HT1080 (cell line): ENCODE measurements at regions not wholly inside any gene's neighbourhood (a gene's known extent, or its start where the extent isn't known, plus 50 kb on each side); places are given as distances from the start of the nearest gene placed in this dataset.
"Not testable (repeated sequence)": the region's sequence is repeated elsewhere in the genome, so short reads cannot be mapped to it uniquely, and the experiment has no call there.

Experiments
- DNase-seq: peaks from one replicate; pipeline ENCODE4 v3.0.0-alpha.2; 2015; ENCODE audit warnings: low read depth

DNA sequence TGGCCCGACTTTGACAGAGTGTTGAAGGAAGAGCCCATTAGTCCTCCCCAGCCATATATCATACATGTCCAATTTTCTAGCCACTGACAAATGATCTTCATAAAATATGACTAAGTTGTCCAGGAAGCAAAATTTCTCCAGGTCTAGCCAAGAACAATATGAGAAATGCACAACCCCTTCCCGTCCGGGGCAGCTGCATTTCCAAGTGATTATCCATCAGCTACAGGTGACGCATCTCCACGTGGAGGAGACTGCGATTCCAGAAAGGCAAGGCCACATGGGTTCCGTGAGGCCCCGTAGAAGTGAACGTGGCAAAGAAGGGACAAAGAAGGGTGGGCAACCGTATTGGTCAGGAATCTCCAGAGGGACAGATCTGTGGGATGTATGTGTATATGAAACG lies 118.6 kb downstream of the ATP6V0E2 start:
- DNase-seq = peak; percentile 49

DNA sequence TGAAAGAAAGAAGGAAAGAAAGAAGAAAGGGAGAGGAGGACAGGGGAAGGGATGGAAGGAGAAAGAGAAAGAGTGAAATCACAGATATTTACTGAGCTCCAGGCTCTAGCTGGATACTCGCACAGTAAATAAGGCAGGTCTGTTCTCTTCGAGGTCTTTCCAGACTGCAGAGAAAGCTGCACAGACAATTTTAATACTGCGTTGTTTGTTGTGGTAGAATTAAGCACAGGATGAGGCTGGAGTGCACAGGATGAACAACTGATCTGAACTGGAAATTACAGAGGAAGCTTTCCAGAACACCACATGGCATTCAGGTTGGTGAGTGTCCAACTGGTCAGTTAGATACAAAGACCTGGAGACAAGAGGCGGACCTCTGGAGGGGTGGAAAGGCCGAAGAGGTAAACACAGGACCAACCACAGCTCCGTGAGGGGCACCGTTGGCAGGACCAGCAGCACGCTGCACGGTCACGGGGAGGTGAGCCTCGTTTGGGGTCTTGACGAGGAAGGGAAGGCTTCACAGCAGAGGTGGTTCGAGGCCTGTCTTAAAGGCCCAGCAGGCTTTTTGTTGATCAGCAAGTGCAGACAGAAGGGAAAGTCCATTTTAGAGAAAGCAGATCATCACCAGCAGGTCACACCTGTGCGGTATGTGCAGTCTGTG lies 121.7 kb downstream of the ATP6V0E2 start:
- DNase-seq = not testable (repeated sequence)

GRCh38 chr7:150000780-150001599 lies 127.2 kb downstream of the ATP6V0E2 start:
- DNase-seq = not testable (repeated sequence)

- no peak for DNase-seq
Measured at GRCh38 chr7:150003304-150003810, 129.6 kb downstream of the ATP6V0E2 start.

- DNase-seq = not testable (repeated sequence)
Measured at GRCh38 chr7:150003973-150004372, 130.2 kb downstream of the ATP6V0E2 start.

DNA sequence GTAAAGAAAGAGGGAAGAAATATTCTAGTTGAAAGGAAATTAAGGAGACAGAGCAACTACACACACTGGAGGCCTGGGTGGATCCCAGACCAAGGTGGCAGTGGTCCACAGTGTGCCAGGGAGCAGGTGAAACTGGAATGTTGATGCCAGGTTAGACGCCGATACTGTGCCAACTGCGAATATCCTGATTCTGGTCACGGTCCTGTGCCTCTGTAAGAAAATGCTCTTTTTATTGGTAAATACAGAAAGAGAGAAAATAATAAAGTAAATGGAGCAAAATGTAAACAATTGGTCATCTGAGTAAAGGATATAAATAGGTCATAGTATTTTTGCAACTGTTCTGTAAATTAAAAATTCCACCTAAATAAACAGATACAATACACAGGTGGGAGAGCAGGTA lies 131.1 kb downstream of the ATP6V0E2 start:
- DNase-seq = not testable (repeated sequence)

GRCh38 chr7:150009620-150010303 lies 136.0 kb downstream of the ATP6V0E2 start:
- DNase-seq = not testable (repeated sequence)

DNA sequence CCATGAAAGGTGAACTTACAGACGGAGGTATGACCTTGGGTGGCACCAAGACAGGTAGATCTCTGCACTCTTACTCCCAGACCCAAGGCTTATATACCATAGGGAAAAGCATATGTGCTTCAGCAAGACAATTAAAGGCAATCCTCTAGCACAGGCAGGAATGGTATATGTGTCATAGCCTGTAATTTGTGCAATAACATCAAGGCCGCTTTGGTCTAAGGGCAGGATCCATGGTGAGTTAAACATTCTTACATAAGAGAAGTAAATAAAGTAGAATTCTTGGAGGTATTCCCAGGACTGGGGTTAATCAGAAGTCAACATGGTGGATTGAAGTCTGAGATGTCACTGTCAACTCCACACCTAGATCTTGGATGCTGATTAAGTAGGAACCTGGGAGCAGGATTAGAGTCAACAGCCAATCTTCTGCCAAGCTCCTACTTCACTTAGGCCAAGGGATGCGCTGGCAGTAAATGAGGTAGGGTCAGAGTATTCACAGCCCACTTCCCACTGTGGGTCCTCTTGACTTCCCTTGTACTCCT lies 143.0 kb downstream of the ATP6V0E2 start:
- DNase-seq = not testable (repeated sequence)

DNA sequence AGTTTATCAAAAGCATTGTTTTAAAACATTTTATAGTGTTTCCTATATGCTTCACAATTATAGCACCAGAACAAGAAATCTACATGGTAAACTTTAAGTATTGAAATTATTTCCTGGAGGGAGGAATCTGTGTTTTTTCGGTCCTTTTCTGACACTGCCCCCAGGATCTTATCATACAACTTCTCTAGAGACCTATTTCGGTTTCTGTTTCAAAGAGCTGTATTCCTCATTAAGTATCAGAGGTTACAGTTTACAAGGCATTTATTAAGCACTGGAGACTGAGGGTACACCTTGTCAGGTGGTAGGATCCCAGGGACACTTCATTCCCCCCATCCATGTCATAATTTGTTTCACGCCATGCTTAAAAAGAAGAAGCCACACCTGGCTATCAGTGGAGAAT lies 146.4 kb downstream of the ATP6V0E2 start:
- not testable (repeated sequence) for DNase-seq

DNA sequence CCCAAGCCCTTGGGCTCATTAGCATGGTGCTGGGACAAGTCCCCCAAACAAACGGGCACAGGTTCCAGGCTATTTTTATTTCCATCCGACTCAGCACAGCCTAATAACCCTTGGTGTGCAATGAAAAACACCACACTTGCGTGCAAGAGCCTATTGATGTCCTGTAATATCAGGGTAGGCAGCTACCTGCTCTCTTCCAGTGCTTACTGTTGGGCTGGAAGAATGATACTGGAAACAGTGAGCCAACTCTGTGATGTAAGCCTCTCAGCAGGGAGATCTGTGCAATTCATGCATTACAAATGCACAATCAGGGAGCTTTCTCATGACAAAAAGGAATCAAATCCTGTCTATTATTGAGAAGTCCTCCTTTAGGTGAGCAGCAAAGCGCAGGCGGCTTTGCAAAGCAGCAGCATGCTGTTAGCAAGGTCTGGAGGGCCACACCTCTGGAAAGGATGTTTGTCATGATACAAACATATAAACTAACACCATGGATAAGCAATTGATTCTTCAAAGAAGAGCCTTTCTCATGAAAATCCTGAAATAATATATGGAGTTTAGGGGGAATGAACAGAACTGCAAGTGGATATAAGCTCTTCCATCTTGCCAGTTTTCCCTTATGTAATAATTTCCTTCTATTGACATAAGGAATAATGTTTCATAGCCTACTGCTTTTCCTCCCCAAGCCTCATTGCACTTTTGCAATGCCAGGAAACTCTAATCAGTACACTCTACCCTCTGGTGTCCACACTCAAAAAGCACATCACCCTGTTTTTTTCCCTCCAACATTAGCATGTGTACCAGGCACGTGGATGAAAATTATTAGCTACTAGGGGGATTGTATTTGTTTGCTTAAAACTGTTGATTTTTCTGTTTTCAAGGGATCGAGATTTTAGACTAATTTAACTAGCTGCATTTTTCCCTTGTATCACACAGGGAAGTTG lies 151.1 kb downstream of the ATP6V0E2 start:
- not testable (repeated sequence) for DNase-seq

DNA sequence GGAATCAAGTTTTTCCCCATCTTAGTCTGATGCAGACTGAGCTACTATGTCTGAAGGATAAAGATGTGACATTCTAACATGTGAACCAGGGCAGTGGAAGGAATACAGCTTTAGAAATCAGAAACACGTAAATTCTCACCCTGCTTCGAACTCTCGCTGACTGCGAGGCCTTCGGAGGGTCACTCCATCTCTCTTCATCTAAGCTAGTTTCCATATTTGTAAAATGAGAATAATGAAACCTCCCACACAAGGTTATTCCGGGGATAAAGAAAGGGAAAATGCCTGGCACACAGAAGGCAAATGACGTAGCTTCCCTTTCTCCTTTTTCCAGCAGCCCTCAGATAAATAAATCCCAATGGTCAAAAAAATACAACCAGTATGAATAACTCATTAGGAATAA lies 152.0 kb downstream of the ATP6V0E2 start:
- DNase-seq = not testable (repeated sequence)

GRCh38 chr7:150028344-150029012 lies 154.7 kb downstream of the ATP6V0E2 start:
- not testable (repeated sequence) for DNase-seq

DNA sequence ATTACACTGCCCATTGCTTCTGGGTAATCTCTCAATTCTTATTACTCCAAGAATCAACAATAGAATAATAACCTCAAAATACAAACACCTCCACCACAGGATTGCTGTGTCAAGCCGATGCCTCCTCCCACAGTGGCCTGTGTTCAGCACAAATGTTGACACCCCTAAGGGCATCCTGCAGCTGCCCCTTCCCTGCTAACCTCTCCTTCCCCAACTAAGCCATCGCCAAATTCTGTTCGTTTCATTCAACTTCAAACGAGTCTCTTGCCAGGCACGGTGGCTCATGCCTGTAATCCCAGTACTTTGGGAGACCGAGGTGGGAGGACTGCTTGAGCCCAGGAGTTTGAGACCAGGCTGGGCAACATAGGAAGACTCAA lies 155.2 kb downstream of the ATP6V0E2 start:
- not testable (repeated sequence) for DNase-seq

GRCh38 chr7:150031733-150032132 lies 158.0 kb downstream of the ATP6V0E2 start:
- not testable (repeated sequence) for DNase-seq

DNA sequence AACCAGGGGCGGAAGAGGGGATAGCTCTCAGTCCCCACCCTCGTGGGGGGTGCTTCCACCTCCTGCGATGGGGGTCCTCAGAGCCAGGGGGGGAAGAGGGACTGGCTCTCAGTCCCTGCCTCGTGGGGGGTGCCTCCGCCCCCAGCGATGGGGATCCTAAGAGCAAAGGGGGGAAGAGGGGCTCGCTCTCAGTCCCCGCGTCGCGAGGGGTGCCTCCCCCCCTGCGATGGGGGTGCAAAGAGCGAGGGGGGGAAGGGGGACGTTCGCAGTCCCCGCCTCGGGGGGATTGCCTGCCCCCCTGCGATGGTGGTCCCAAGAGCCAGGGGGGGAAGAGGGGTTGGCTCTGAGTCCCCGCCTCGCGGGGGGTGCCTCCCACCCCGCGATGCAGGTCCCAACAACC lies 159.9 kb downstream of the ATP6V0E2 start:
- not testable (repeated sequence) for DNase-seq

GRCh38 chr7:150035769-150036168 lies 162.0 kb downstream of the ATP6V0E2 start:
- not testable (repeated sequence) for DNase-seq

GRCh38 chr7:150039061-150039460 lies 165.3 kb downstream of the ATP6V0E2 start:
- DNase-seq = not testable (repeated sequence)

DNA sequence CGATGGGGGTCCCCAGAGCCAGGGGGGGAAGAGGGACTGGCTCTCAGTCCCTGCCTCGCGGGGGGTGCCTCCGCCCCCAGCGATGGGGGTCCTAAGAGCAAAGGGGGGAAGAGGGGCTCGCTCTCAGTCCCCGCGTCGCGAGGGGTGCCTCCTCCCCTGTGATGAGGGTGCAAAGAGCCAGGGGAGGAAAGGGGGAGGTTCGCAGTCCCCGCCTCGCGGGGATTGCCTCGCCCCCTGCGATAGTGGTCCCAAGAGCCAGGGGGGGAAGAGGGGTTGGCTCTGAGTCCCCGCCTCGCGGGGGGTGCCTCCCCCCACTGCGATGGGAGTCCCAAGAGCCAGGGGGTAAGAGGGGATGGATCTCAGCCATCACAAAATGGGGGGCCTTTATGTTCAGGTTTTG lies 168.5 kb downstream of the ATP6V0E2 start:
- DNase-seq = not testable (repeated sequence)

DNA sequence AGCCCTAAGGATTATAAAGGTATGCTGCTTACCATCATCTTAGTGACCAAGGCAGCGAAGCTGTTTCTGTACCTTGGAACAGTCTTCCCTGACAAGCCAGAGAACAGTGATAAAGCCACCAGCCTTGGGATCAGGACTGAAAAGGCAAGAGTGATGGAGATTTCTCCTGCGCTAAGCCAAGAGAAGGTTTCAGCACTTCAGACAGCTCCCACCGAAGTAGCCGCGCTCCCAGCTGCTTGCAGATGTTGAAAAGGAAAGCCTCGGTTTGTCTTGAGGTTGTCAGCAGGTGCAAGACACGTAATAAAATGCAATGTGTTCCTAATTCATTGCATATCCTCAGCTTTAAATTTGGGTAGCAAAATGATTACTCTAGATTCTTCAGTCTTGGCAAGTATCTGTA lies 171.0 kb downstream of the ATP6V0E2 start:
- DNase-seq = peak; percentile 18

- DNase-seq = not testable (repeated sequence)
Measured at GRCh38 chr7:150045596-150045995, 171.8 kb downstream of the ATP6V0E2 start.
